GM21717 (cell line): ENCODE measurements at regions not wholly inside any gene's neighbourhood (a gene's known extent, or its start where the extent isn't known, plus 50 kb on each side); places are given as distances from the start of the nearest gene placed in this dataset.
"Not testable (repeated sequence)": the region's sequence is repeated elsewhere in the genome, so short reads cannot be mapped to it uniquely, and the experiment has no call there.

Experiments used
- ATAC-seq: cut with Tn5 transposase; IDR thresholded peaks from one replicate; pipeline ENCODE4 v1.9.1; 2021; ENCODE audit warnings: mild to moderate bottlenecking, moderate library complexity; ENCODE audit not compliant: unreplicated experiment

- no peak for ATAC-seq
Observed at GRCh38 chr3:164470471-164470870, 607.8 kb downstream of the SI start.

GRCh38 chr3:164468055-164468454 is 610.2 kb downstream of the SI start:
- ATAC-seq, result no peak

GRCh38 chr3:164467007-164467406 is 611.3 kb downstream of the SI start:
- ATAC-seq, result no peak

GRCh38 chr3:164465172-164465571 is 613.1 kb downstream of the SI start:
- no peak for ATAC-seq

- ATAC-seq, result peak; percentile 63
Observed at GRCh38 chr3:164460851-164461250, 617.4 kb downstream of the SI start.

GRCh38 chr3:164459521-164460151 is 618.7 kb downstream of the SI start:
- ATAC-seq, result no peak

GRCh38 chr3:164458986-164459385 is 619.3 kb downstream of the SI start:
- ATAC-seq, result no peak

GRCh38 chr3:164453714-164454113 is 624.6 kb downstream of the SI start:
- no peak for ATAC-seq

GRCh38 chr3:164452707-164453106 is 625.6 kb downstream of the SI start:
- no peak for ATAC-seq

GRCh38 chr3:164451072-164451910 is 627.0 kb downstream of the SI start:
- ATAC-seq, result no peak

GRCh38 chr3:164450276-164450905 is 627.9 kb downstream of the SI start:
- no peak for ATAC-seq

GRCh38 chr3:164419220-164419619 is 659.1 kb downstream of the SI start:
- ATAC-seq, result no peak

GRCh38 chr3:164418414-164418813 is 659.9 kb downstream of the SI start:
- ATAC-seq, result no peak

- ATAC-seq, result no peak
Observed at GRCh38 chr3:164417955-164418354, 660.3 kb downstream of the SI start.

GRCh38 chr3:164416491-164417222 is 661.6 kb downstream of the SI start:
- no peak for ATAC-seq

GRCh38 chr3:164408326-164408725 is 670.0 kb downstream of the SI start:
- ATAC-seq, result no peak

- ATAC-seq, result no peak
Observed at GRCh38 chr3:164407111-164407510, 671.2 kb downstream of the SI start.

- no peak for ATAC-seq
Observed at GRCh38 chr3:164406281-164406680, 672.0 kb downstream of the SI start.

GRCh38 chr3:164401923-164402322 is 676.4 kb downstream of the SI start:
- ATAC-seq, result no peak

- not testable (repeated sequence) for ATAC-seq
Observed at GRCh38 chr3:164401440-164401839, 676.9 kb downstream of the SI start.

- ATAC-seq, result no peak
Observed at GRCh38 chr3:164397462-164397861, 680.8 kb downstream of the SI start.
